EL (cell line): ENCODE measurements at regions not wholly inside any gene's neighbourhood (a gene's known extent, or its start where the extent isn't known, plus 50 kb on each side); places are given as distances from the start of the nearest gene placed in this dataset.

Experiments
- DNase-seq: peaks from one replicate; pipeline ENCODE4 v3.0.0-alpha.2; 2016

DNA sequence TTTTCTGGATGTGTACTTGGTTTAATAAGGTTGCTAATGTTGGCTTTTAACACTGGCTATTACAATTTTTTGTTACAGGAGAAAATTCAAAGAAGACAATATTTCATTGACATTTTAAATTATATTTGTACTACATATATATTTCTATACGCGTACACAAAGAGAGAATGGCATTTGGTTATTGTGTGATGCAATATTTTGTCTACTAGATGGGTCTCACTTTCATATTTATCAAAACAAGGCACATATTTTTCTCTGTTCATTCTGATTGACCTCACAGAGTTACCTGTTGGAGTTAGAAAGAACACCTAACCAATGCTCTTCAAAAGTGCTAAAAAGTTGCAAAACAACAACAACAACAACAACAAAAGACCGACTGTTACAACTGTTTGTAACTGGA, 50.2 kb upstream of the VGLL3 start:
- no peak for DNase-seq
